Activated CD8-positive, alpha-beta memory T cell treated with anti-CD3 and anti-CD28 coated beads, Interleukin-2, amount 50 U/mL, for 24 hours (primary cell): ENCODE measurements at regions not wholly inside any gene's neighbourhood (a gene's known extent, or its start where the extent isn't known, plus 50 kb on each side); places are given as distances from the start of the nearest gene placed in this dataset.
"Not testable (repeated sequence)": the region's sequence is repeated elsewhere in the genome, so short reads cannot be mapped to it uniquely, and the experiment has no call there.

Experiments used
- DNase-seq: peaks from one replicate; pipeline ENCODE4 v3.0.0-alpha.2; 2020; ENCODE audit errors: extremely low read depth

DNA sequence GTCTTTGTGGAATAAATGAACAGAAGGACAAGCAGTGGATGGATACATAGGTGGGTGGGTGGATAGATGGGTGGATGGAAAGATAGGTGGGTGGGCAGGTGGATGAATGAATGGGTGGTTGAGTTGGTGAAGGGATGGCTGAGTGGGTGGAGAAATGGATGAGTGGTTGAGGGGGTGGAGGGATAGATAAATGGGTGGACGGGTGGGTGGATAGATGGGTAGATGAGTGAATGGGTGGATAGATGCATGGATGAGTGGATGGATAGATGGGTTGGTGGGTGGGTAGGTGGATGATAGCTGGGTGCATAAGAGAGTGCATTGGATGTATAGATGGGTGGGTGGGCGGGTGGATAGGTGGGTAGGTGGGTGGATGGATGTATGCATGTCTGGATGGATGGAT lies 63.5 kb downstream of the UNC93B1 start:
- DNase-seq, result not testable (repeated sequence)

DNA sequence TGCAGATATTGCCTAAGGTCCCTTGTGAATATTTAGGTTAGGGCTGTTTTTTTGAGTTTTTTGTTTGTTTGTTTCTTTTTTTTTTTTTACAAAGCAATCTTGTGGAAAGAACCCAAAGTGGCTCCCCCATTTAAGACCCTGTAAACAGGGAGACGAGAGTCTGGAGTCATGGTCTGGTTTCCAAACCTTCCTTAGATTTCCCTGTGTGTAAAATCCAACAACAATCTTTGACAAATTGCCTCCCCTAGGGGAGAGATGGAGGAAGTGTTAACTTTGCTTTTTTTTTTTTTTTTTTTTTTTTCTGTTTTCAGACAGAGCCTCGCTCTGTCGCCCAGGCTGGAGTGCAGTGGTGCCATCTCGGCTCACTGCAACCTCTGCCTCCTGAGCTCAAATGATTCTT lies 64.9 kb downstream of the UNC93B1 start:
- DNase-seq, result not testable (repeated sequence)

DNA sequence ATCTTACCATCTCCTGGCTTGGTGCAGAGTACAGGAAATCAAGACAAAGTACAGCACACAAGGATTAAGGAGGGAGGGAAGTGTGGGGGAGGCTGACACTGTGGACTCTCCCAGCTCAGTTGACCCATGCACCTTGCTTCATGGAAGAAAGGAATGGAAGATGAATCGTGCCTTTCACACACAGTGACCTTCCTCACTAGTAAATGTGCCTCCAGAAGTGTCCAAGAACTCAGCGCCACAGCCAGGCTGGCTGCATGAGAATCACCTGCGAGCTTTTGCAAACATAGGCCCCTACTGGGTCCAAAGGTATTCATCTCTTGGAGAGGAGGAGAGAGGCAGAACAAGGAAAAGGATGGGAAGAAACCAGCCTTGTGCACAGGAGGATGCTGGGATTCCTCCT lies 65.5 kb downstream of the UNC93B1 start:
- DNase-seq, result not testable (repeated sequence)

DNA sequence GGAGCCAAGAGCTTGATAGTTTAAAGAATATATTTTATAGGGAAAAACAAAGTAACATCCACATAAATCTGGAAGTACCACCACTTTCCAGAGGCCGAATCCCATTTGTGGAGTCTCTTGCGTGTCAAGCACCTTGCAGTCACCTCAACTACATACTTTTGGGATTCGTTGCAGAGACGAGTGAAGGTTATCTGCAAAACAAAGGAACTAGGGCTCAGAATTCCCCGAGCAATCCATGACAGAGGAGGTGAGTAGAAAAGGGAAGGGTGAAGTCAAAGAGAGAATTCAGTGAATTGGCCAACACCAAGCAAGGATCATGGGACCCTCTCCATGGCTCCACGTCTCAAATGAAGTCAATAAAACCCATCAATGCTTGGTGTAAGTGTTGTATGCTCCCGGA lies 80.3 kb downstream of the UNC93B1 start:
- DNase-seq, result not testable (repeated sequence)

DNA sequence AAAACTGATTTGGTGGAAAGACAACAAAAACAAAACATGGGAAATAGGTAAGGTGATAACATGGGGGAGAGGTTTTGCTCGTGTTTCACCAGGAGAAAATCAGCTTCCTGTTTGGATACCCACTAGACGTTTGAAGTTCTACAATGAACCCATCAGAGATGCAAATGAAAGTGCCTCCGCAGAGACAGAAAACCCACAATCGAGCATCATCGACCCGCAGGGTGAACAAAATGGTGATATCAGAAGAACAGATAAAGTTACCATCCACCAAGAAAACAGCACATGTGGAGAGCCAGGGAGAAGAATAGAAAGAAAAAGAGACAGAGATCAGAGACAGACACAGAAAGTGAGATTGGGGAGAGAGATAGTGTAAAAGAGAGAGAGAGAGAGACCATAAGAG lies 83.4 kb downstream of the UNC93B1 start:
- not testable (repeated sequence) for DNase-seq

DNA sequence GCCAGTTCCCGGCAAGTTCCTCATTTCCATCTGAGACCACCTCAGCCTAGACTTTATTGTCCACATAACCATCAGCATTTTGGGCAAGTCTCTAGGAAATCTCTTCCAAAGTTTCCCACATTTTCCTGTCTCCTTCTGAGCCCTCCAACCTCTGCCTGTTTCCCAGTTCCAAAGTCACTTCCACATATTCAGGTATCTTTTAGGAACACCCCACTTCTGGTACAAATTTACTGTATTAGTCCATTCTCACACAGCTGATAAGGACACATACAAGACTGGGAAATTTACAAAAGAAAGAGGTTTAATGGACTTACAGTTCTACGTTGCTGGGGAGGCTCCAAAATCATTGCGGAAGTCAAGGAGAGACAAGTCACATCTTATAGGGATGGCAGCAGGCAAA lies 91.7 kb downstream of the UNC93B1 start:
- DNase-seq, result not testable (repeated sequence)

DNA sequence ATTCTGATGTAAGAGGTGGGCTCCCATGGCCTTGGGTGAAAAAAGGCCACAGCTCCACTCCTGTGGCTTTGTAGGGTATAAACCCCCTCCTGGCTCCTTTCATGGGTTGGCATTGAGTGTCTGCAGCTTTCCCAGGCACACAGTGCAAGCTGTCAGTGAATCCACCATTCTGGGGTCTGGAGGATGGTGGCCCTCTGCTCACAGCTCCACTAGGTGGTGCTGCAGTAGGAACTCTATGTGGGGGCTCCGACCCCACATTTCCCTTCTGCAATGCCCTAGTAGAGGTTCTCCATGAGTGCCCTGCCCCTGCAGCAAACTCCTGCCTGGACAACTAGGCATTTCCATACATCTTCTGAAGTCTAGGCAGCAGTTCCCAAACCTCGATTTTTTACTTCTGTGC lies 92.7 kb downstream of the UNC93B1 start:
- DNase-seq, result not testable (repeated sequence)

DNA sequence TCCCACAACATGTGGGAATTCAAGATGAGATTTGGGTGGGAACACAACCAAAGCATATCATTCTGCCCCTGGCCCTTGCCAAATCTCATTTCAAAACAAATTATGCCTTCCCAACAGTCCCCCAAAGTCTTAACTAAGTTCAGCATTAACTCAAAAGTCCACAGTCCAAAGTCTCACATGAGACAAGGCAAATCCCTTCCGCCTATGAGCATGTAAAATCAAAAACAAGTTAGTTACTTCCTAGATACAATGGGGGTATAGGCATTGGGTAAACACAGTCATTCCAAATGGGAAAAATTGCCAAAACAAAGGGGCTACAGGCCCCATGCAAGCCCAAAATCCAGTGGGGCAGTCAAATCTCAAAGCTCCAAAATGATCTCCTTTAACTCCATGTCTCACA lies 93.1 kb downstream of the UNC93B1 start:
- not testable (repeated sequence) for DNase-seq

DNA sequence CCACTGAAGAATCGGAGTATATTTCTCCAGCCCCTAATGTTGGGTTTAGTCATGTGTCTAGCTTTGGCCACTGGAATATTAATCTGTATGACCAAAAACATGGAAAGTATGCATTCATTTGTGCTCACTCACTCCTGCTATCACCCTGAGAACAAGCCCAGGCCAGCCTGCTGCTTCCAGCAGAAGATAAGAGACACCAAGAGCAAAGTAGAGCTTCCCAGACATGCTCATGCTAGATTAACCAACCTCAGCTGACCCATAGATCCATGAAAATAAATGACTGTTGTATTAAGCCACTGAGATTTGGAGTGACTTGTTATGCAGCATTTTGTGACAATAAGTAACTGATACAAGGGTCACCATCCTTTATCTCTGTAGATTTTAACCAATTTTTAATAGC lies 96.9 kb downstream of the UNC93B1 start:
- DNase-seq, result not testable (repeated sequence)

DNA sequence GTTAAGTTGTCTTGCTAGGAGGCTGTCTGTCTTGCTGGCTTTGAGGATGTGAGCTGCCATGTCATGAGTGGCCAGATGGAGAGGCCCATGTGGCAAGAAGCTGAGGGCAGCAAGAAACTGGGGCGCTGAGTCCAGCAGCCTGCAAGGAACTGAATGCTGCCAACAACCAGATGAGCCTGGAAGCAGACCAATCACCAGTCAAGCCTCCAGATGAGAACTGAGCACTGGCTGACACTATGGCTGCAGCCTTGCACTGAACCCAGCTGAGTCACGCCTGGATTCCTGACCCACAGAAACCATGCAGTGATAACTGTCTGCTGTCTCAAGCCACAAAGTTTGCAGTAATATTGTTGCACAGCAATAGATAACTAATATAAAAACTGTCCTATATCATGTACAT lies 104.4 kb downstream of the UNC93B1 start:
- DNase-seq, result not testable (repeated sequence)

DNA sequence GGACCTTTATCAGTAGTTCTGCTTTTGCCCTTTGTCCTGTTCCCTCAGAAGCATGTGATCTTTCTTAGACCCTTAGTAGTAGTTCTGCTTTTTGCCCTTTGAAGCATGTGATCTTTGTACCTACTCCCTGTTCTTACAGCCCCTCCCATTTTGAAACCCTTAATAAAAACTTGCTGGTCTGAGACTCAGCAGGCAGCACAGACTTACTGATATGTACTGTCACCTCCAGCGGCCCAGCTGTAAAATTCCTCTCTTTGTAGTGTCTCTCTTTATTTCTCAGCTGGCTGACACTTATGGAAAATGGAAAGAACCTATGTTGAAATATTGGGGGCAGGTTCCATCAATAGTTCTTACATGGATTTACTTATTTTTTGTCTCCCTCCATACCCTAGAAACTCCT lies 110.4 kb downstream of the UNC93B1 start:
- not testable (repeated sequence) for DNase-seq

DNA sequence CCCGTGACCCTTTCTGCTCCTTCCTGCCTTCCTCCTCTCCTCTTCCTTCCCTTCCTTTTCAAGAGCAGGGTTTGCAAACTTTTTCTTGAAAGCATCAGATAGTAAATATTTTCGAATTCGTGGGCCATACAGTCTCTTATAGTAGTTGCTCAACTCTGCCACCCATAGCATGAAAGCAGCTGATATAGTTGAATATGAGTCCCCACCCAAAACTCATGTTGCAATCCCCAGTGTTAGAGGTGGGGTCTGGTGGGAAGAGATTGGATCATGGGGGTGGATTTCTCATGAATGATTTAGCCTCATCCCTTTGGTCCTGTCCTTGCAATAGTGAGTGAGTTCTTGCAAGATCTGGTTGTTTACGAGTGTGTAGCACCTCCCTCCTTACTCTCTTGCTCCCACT lies 114.3 kb downstream of the UNC93B1 start:
- not testable (repeated sequence) for DNase-seq

DNA sequence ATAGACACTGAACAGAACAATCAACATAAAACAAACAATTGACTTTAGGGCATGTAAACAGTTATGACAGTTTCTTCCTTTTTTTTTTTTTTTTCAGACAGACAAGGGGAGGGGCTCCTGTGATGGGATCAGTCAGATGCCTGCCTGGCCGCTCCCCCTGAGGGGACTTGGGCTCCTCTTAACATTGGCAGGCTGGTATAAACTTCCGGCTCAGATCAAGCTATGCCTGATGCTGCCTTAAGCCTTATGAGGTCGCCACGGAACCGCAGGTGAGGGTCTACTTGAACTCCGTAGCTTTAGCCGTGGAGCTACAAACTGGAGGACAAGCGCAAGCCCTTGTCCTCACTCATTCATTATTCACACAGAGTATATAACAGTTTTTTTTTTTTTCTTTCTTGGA lies 115.8 kb downstream of the UNC93B1 start:
- not testable (repeated sequence) for DNase-seq

DNA sequence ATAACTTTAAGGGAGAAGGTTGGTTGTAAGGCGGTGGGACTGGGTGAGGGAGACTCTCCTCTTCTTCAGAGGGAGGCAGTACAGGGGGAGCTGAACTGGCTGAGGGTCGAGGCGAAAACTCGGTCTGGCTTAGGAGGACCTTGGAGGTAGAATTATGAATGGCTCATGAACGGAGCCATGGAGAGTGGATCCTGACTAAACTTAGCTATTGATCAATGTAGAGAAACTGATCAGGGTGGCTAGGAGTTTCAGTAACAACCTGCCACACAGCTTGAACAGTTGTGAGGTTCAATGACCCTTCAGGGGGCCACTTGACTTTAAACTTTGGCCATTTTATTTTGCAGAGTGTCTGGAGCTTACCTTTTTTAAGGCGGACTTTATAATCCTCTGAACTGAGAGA lies 117.2 kb downstream of the UNC93B1 start:
- not testable (repeated sequence) for DNase-seq

DNA sequence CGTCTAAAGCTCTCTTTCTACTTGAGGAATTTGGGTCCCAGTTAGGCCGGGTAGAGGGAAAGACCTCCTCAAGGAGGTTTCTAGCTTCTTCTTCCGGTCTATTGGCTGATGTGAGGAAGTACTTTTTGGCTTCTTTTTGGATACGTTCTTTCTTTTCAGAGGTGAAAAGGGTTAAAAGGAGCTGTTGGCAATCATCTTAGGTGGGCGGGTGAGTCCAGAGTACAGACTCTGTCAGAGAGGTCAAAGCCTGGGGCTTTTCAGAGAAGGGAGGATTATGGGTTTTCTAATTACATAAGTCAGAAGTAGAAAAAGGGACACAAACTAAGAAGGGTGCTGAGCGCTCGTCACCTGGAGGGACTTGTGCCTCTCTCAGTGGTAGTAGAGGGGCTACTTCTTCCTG lies 117.7 kb downstream of the UNC93B1 start:
- not testable (repeated sequence) for DNase-seq

DNA sequence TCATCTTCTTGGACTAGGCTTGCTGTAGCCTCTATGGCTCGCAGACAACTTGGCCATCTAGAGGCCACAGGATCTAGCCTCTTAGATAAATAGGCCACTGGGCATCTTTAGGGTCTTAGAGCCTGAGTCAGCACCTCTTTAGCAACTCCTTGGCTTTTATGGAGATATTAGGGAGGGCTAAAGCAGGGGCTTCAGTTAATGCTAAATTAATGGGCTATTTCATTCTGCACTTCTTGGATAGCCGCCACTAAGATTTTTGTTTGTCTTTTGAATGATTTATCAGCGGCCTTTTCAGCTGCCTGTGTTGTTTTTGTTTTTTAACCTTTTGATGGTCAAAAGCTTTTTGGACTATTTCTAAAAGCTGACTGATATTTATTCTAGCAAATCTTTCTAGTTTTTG lies 118.3 kb downstream of the UNC93B1 start:
- DNase-seq, result not testable (repeated sequence)

DNA sequence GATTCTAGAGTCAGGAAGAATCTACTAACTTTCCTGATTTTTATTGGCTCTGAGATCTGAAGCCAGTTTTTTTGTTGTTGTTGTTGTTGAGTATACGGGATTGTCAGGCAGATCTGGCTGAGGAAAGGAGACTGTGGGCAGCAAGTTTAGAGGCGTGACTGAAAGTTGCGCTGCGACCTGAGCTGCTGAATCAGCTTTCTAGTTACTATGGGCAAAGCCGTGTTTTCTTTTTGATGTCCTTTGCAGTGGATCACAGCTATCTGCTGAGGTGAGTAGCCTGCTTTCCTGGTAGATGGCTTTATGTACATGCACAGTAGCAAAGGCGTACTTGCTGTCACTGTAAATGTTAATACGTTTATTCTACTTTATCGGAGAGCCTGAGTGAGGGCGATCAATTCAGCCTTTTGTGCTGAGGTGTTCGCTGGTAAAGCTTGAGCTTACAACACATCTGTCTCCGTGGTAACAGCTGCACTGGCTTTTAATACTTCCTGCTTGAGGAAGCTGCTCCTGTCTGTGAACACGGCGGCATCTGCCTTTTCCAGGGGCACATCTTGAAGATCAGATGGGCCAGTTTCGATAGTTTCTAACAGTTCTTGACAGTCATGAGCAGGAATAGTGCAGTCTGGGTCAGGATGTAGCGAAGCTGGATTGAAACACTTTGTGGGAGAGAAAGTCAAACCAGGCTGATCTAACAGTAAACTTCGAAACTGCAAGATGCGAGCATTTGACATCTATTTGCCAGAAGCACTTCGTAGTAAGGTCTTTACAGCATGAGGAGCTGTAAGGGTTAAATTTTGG lies 118.9 kb downstream of the UNC93B1 start:
- DNase-seq, result not testable (repeated sequence)

DNA sequence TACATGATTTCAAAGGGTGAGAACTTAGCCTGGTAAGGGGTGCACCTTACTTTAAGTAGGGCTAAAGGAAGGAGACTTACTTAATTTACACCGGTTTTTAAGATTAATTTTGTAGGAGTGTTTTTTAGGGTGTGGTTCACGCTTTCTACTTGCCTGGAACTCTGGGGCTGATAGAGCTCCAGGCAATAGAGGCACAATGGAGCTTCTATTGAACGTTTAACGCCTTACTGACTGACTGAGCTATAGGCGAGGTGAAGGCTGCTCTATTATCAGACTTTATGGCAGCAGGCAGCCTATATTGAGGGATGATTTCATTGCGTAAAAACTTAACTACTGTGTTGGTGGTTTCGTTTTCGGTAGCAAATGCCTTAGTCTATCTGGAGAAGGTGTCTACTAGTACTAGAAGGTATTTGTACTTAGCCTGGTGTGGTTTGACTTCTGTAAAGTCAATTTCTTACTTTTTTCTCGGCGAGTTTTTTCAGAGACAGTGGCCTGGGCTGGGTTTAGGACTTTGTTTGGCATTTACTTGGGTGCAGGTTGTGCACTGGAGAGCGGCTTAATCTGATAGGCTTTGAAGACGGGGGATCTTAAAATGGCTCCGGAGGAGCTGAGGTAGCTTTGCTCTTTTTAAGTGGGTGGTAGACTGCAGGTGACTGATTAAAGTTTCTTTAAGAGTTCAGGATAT lies 119.7 kb downstream of the UNC93B1 start:
- not testable (repeated sequence) for DNase-seq

DNA sequence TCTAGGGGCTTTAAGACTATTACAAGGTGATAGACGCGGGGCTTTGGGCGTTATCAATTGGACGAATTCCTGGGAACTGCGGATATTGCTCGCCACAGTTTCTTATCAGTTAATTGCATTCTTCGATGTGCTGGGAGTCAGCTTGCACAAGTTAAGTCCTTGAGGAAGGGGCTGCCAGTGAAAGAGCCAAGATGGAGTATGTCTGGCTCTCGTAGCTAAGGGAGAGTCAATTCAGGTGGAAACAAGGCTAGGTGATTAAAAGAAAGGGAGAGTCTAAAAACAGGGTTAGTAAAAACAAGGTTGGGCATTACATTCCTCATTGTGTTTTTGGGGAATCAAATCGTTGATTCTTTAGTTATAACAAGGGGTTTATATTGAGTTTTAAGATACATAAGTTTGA lies 121.6 kb downstream of the UNC93B1 start:
- DNase-seq, result not testable (repeated sequence)

DNA sequence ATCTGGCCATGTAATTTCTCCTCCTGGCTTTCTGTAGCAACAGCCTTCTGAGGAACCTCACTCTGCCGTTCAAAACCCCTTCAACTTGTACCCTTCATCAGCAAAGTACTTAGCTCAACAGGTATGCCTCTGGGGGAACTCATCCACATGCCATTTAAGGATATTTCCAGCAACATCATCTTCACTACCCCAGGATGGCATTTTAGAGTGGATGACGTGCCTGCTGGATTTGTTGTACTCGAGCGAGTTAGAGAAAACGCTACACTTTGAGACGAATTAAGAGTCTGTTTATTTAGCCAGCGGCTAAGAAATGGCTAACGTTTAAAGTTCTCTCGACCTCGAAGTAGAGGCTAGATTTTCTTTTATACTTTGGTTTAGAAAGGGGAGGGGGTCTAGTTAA lies 122.1 kb downstream of the UNC93B1 start:
- not testable (repeated sequence) for DNase-seq

DNA sequence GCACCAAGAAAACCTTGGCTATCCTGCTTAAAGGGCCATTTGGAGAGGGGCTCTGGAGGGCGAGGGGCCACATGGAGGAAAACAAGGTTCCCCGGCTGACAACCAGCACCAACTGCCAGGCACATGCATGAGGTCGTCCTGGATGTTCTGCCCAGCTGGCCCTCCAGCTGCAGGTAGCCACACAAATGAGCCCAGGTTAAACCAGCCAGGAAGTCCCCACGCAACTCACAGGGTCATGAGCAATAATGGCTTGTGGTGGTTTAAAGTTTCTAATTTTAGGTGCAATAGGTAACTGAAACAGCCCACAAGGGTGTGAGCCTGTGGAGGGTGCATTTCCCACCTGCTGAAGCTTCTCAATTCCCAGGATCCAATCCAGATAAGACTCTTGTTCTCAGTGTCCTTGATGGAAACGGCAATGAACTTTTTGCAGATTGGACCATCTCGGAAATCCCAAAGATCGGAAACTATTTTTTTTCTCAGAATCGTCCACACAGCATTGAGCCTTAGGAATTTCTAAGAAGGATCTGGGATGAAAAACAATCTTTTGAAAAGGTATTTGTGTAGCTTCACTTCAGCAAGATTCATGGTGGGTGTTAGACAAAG lies 123.2 kb downstream of the UNC93B1 start:
- not testable (repeated sequence) for DNase-seq

DNA sequence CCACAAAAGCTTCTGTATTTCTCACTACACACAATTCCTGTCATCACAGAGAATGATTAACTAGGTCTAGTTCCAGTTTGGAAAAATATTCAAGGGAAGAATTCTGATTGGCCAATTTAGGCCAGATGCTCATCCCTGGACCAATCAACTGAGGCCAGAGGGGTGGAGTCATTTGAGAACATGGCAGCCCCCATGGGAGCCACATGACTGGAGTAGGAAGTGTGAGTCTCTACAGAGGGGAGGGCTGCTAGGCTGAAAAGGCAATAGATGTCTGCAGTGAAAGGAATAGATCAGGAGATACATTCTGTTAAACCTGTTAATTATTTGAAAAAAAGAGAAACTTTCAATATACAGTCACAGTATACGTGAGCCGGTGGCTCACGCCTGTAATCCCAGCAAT lies 125.2 kb downstream of the UNC93B1 start:
- not testable (repeated sequence) for DNase-seq

DNA sequence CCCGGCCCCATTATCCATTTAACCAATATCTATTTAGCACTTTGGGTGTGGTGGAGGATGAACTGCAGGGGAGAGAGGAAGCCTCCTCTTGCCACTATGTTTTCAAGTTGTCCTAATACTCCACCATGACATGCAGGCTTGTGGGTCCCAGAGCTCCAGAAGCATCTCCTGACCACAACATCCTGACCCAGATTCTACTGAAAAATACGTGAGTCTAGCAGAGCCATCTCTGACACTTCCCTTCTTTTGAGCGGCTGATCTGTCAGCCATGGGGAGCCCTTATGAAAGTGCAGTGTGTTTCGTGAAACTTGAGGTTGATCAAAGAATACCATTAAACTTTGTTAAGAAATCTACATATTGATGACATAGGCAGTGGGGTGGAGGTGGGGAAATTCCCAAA lies 126.6 kb downstream of the UNC93B1 start:
- not testable (repeated sequence) for DNase-seq
